GM23338 (cell line): ENCODE measurements at regions not wholly inside any gene's neighbourhood (a gene's known extent, or its start where the extent isn't known, plus 50 kb on each side); places are given as distances from the start of the nearest gene placed in this dataset.
"Not testable (repeated sequence)": the region's sequence is repeated elsewhere in the genome, so short reads cannot be mapped to it uniquely, and the experiment has no call there.

Experiments used
- ATAC-seq: fragments of 200-7000 bp; cut with Tn5 transposase; 3 replicates; pipeline ENCODE4 v1.9.1; 2020
- DNase-seq: peaks from one replicate; pipeline ENCODE4 v3.0.0-alpha.2; 2015; ENCODE audit warnings: low spot score
- H2AFZ ChIP-seq: fragments of 200-600 bp; sonication (generic); 2 replicates; pipeline ENCODE4 v1.8.0; 2016; ENCODE audit warnings: antibody characterized with exemption, mild to moderate bottlenecking, moderate library complexity
- H3F3A ChIP-seq: fragments of 200-600 bp; sonication (generic); replicated peaks from 2 replicates; pipeline ENCODE4 v1.8.0; 2017; ENCODE audit warnings: antibody characterized with exemption, mixed run types, low read depth
- H3K27ac ChIP-seq: fragments of 200-600 bp; sonication (generic); 2 replicates; pipeline ENCODE4 v1.6.1; 2016; ENCODE audit warnings: low read depth
- H3K27me3 ChIP-seq: fragments of 200-600 bp; sonication (generic); 2 replicates; pipeline ENCODE4 v1.8.0; 2016; ENCODE audit warnings: mild to moderate bottlenecking, mixed run types, moderate library complexity; ENCODE audit not compliant: insufficient read depth
- H3K36me3 ChIP-seq: fragments of 200-600 bp; sonication (generic); 2 replicates; pipeline ENCODE4 v1.8.0; 2016; ENCODE audit warnings: mild to moderate bottlenecking; ENCODE audit not compliant: insufficient read depth
- H3K4me1 ChIP-seq: fragments of 200-600 bp; sonication (generic); 2 replicates; pipeline ENCODE4 v1.8.0; 2016; ENCODE audit warnings: mild to moderate bottlenecking, moderate library complexity; ENCODE audit not compliant: insufficient read depth
- H3K4me2 ChIP-seq: fragments of 200-600 bp; sonication (generic); 2 replicates; pipeline ENCODE4 v1.7.1; 2017; ENCODE audit warnings: mixed run types
- H3K4me3 ChIP-seq: fragments of 200-600 bp; sonication (generic); 2 replicates; pipeline ENCODE4 v1.6.1; 2016; ENCODE audit warnings: mixed run types
- H3K79me2 ChIP-seq: fragments of 200-600 bp; sonication (generic); replicated peaks from 2 replicates; pipeline ENCODE4 v1.8.0; 2017; ENCODE audit warnings: mild to moderate bottlenecking; ENCODE audit not compliant: insufficient read depth
- H3K9me2 ChIP-seq: fragments of 200-600 bp; sonication (generic); 2 replicates; pipeline ENCODE4 v1.8.0; 2017; ENCODE audit not compliant: insufficient read depth
- H4K20me1 ChIP-seq: fragments of 200-600 bp; sonication (generic); replicated peaks from 2 replicates; pipeline ENCODE4 v1.8.0; 2017; ENCODE audit warnings: mild to moderate bottlenecking; ENCODE audit not compliant: insufficient read depth
- H3K27ac Mint-ChIP-seq: 2 replicates; pipeline ENCODE4 v1.8.0; 2020; ENCODE audit warnings: inconsistent platforms, mild to moderate bottlenecking, moderate library complexity, mixed read lengths
- H3K27me3 Mint-ChIP-seq: 3 replicates; pipeline ENCODE4 v1.8.0; 2022; ENCODE audit warnings: low read depth, mild to moderate bottlenecking, moderate library complexity, mixed read lengths, inconsistent platforms; ENCODE audit not compliant: insufficient read depth, poor library complexity
- H3K36me3 Mint-ChIP-seq: 3 replicates; pipeline ENCODE4 v1.8.0; 2021; ENCODE audit warnings: low read depth, mild to moderate bottlenecking, inconsistent platforms, moderate library complexity, mixed read lengths
- H3K4me1 Mint-ChIP-seq: 3 replicates; pipeline ENCODE4 v1.8.0; 2020; ENCODE audit warnings: mild to moderate bottlenecking, inconsistent platforms, mixed read lengths
- H3K4me3 Mint-ChIP-seq: 3 replicates; pipeline ENCODE4 v1.8.0; 2021; ENCODE audit warnings: moderate library complexity, mild to moderate bottlenecking, inconsistent platforms, mixed read lengths
- H3K9me3 Mint-ChIP-seq: 3 replicates; pipeline ENCODE4 v1.8.0; 2020; ENCODE audit warnings: moderate library complexity, mild to moderate bottlenecking, inconsistent platforms, mixed read lengths
- CREB1 ChIP-seq: fragments of 250-450 bp; sonication (Bioruptor Pico); IDR thresholded peaks from 2 replicates; pipeline ENCODE4 v1.5.0; 2020; ENCODE audit warnings: low read depth, mild to moderate bottlenecking, moderate library complexity
- JUNB ChIP-seq: IDR thresholded peaks from one replicate; pipeline ENCODE4 v1.6.1; 2016; ENCODE audit warnings: antibody characterized with exemption; ENCODE audit not compliant: unreplicated experiment
- NANOG ChIP-seq: IDR thresholded peaks from 2 replicates; pipeline ENCODE4 v1.6.1; 2016; ENCODE audit warnings: antibody characterized with exemption, borderline replicate concordance
- STAT1 ChIP-seq: IDR thresholded peaks from one replicate; pipeline ENCODE4 v1.6.1; 2016; ENCODE audit warnings: antibody characterized with exemption; ENCODE audit not compliant: unreplicated experiment
- ZNF331 ChIP-seq: fragments of 250-450 bp; sonication (Bioruptor Pico); IDR thresholded peaks from 2 replicates; pipeline ENCODE4 v1.5.0; 2020; ENCODE audit warnings: low read depth, mild to moderate bottlenecking, moderate library complexity
- TF ChIP-seq, protein P1 (sequence below): IDR thresholded peaks from 2 replicates; pipeline ENCODE4 v1.6.1; 2016; ENCODE audit warnings: antibody characterized with exemption
- TF ChIP-seq, protein P2 (sequence below), 2 experiments: fragments of 200-600 bp in 1 of 2; sonication (generic) in 1 of 2; conservative IDR thresholded peaks; 2 replicates each; pipeline versions ENCODE4 v1.5.1 to v1.6.1; 2016 to 2017; ENCODE audit warnings: antibody characterized with exemption in 2 of 2, low read depth in 2 of 2, mild to moderate bottlenecking in 2 of 2, moderate library complexity in 1 of 2

DNA sequence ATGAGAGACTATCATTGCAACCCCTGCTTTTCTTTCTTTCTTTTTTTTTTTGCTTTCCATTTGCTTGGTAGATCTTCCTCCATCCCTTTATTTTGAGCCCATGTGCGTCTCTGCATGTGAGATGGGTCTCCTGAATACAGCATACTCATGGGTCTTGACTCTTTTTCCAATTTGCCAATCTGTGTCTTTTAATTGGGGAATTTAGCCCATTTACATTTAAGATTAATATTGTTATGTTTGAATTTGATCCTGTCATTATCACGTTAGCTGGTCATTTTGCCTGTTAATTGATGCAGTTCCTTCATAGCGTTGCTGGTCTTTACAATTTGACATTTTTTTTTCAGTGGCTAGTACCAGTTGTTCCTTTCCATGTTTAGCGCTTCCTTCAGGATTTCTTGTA, 211.5 kb upstream of the SLC38A2 start:
- not testable (repeated sequence) for H3K4me3 ChIP-seq, H3K27ac ChIP-seq, H3F3A ChIP-seq, H3K36me3 ChIP-seq, H3K27ac Mint-ChIP-seq, DNase-seq, H3K4me3 Mint-ChIP-seq, H3K4me2 ChIP-seq, H4K20me1 ChIP-seq, H2AFZ ChIP-seq, H3K79me2 ChIP-seq, H3K27me3 ChIP-seq, H3K27me3 Mint-ChIP-seq, ATAC-seq
- Mint-ChIP-seq H3K36me3 (peaks cover 51% of the 10 kb centered on the region), H3K9me3 (peaks cover 52% of the 10 kb centered on the region), H3K4me1 (peaks cover 12% of the 10 kb centered on the region; the same call in 2 of the 3 replicates)
- H3K9me2 ChIP-seq = peaks cover 14% of the 10 kb centered on the region
- H3K4me1 ChIP-seq = peaks cover 14% of the 10 kb centered on the region

DNA sequence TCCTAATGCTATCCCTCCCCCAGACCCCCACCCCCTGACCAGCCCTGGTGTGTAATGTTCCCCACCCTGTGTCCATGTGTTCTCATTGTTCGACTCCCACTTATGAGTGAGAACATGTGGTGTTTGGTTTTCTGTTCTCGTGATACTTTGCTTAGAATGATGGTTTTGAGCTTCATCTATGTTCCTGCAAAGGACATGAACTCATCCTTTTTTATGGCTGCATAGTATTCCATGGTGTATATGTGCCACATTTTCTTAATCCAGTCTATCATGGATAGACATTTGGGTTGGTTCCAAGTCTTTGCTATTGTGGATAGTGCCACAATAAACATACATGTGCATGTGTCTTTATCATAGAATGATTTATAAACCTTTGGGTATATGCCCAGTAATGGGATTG, 209.4 kb upstream of the SLC38A2 start:
- not testable (repeated sequence) for H4K20me1 ChIP-seq, H3F3A ChIP-seq, ATAC-seq, H3K4me3 ChIP-seq, H3K27ac Mint-ChIP-seq, H2AFZ ChIP-seq, H3K27me3 Mint-ChIP-seq, H3K4me3 Mint-ChIP-seq, H3K27ac ChIP-seq, H3K9me2 ChIP-seq, DNase-seq, H3K4me2 ChIP-seq, H3K27me3 ChIP-seq, H3K79me2 ChIP-seq, H3K36me3 ChIP-seq
- H3K4me1 ChIP-seq = peaks cover 14% of the 10 kb centered on the region
- H3K36me3 Mint-ChIP-seq = peaks cover 51% of the 10 kb centered on the region
- peaks cover 52% of the 10 kb centered on the region for H3K9me3 Mint-ChIP-seq
- H3K4me1 Mint-ChIP-seq = peaks cover 12% of the 10 kb centered on the region; the same call in 2 of the 3 replicates

DNA sequence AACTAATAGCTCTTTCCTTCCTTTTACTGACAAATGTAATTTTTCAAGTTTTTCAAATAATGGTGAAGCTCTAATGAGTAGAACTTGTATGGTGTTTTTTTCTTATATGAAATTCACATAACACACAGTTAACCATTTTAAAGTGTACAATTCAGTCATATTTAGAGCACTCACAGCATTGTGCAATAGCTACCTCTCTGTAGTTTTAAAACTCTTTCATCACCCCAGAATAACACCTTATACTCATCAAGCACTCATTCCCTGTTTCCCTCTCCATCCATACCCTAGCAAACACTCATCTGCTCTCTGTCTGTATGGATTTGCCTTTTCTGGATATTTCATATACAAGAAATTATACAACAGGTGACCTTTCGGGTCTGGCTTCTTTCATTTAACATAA, 207.9 kb upstream of the SLC38A2 start:
- Histone ChIP-seq H3K27ac (no peak overlapping the region), H3F3A (no peaks in the 10 kb centered on the region), H3K27me3 (no peaks in the 10 kb centered on the region), H3K4me1 (peaks cover 2% of the 10 kb centered on the region; the same call in 1 of the 2 replicates), H2AFZ (no peak overlapping the region), H3K4me2 (no peak overlapping the region), H3K4me3 (no peak overlapping the region), H4K20me1 (no peaks in the 10 kb centered on the region), H3K36me3 (0 out of 2 replicates have a peak, but pooled peaks cover 8% of the 10 kb centered on the region), H3K9me2 (peaks cover 9% of the 10 kb centered on the region; the same call in 1 of the 2 replicates), H3K79me2 (no peaks in the 10 kb centered on the region)
- no peak for ATAC-seq
- Mint-ChIP-seq H3K27ac (no peak overlapping the region), H3K36me3 (peaks cover 42% of the 10 kb centered on the region), H3K4me1 (peaks cover 2% of the 10 kb centered on the region; the same call in 2 of the 3 replicates), H3K27me3 (peaks cover 1% of the 10 kb centered on the region), H3K4me3 (no peak overlapping the region), H3K9me3 (peaks cover 41% of the 10 kb centered on the region)
- DNase-seq = no peak
- TF ChIP-seq STAT1 = no peak
- TF ChIP-seq, protein P1, sequence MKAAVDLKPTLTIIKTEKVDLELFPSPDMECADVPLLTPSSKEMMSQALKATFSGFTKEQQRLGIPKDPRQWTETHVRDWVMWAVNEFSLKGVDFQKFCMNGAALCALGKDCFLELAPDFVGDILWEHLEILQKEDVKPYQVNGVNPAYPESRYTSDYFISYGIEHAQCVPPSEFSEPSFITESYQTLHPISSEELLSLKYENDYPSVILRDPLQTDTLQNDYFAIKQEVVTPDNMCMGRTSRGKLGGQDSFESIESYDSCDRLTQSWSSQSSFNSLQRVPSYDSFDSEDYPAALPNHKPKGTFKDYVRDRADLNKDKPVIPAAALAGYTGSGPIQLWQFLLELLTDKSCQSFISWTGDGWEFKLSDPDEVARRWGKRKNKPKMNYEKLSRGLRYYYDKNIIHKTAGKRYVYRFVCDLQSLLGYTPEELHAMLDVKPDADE = no peak
- TF ChIP-seq ZNF331 (CRISPR knock-in tag) = no peak

DNA sequence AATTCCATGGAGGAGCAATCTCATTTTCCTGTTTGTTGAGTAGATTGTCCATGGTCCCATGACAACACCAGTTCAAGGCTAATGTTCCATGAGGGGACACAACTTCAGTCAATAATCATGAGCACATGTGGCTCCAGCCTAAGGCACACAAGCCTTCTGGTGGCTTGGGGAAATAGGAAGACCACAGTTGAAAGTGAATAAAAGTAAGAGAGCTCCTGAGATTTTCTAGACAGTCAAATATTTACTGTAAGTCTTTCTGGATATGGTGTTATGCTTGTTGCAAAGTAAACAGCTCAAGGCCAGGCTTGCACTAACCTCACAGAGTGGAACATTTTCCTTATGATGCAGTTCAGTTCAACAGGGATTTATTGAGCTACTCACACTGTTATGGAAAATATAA, 206.9 kb upstream of the SLC38A2 start:
- Histone ChIP-seq H3K79me2 (no peaks in the 10 kb centered on the region), H3K4me2 (no peak overlapping the region), H3K9me2 (0 out of 2 replicates have a peak, but pooled peaks cover under 1% of the 10 kb centered on the region), H3K27ac (no peak overlapping the region), H3K36me3 (0 out of 2 replicates have a peak, but pooled peaks cover 8% of the 10 kb centered on the region), H2AFZ (no peak overlapping the region), H4K20me1 (no peaks in the 10 kb centered on the region), H3K4me1 (peaks cover 6% of the 10 kb centered on the region; the same call in 1 of the 2 replicates), H3K4me3 (no peak overlapping the region), H3K27me3 (no peaks in the 10 kb centered on the region), H3F3A (no peaks in the 10 kb centered on the region)
- ATAC-seq (no peak), DNase-seq (no peak)
- Mint-ChIP-seq H3K9me3 (peaks cover 32% of the 10 kb centered on the region), H3K36me3 (peaks cover 32% of the 10 kb centered on the region), H3K27ac (no peak overlapping the region), H3K27me3 (peaks cover 1% of the 10 kb centered on the region), H3K4me3 (no peak overlapping the region), H3K4me1 (peaks cover 6% of the 10 kb centered on the region; the same call in 2 of the 3 replicates)
- TF ChIP-seq, protein P2, sequence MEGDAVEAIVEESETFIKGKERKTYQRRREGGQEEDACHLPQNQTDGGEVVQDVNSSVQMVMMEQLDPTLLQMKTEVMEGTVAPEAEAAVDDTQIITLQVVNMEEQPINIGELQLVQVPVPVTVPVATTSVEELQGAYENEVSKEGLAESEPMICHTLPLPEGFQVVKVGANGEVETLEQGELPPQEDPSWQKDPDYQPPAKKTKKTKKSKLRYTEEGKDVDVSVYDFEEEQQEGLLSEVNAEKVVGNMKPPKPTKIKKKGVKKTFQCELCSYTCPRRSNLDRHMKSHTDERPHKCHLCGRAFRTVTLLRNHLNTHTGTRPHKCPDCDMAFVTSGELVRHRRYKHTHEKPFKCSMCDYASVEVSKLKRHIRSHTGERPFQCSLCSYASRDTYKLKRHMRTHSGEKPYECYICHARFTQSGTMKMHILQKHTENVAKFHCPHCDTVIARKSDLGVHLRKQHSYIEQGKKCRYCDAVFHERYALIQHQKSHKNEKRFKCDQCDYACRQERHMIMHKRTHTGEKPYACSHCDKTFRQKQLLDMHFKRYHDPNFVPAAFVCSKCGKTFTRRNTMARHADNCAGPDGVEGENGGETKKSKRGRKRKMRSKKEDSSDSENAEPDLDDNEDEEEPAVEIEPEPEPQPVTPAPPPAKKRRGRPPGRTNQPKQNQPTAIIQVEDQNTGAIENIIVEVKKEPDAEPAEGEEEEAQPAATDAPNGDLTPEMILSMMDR (conservative IDR thresholded peaks at IDR 0.05; ENCODE audit: low read depth in 2 of 2) = no peak
- no peak for TF ChIP-seq JUNB
- TF ChIP-seq NANOG = no peak
- TF ChIP-seq CREB1 (CRISPR knock-in tag) = no peak
